ENCODE measurements at regions not wholly inside any gene's neighbourhood (a gene's known extent, or its start where the extent isn't known, plus 50 kb on each side); places are given as distances from the start of the nearest gene placed in this dataset.

- Histone ChIP-seq H3K9me3 (ENCODE audit: control insufficient read depth, insufficient read depth, low read length) (no peaks in the 10 kb centered on the region), H3K27me3 (ENCODE audit: control insufficient read depth, insufficient read depth, low read length) (no peaks in the 10 kb centered on the region), H3K27ac (ENCODE audit: low read depth, low read length) (no peak overlapping the region), H3K4me3 (ENCODE audit: low read depth, low read length) (no peak overlapping the region)
- no peak for DNase-seq (ENCODE audit: low read depth, low spot score)
- TF ChIP-seq, protein P1, sequence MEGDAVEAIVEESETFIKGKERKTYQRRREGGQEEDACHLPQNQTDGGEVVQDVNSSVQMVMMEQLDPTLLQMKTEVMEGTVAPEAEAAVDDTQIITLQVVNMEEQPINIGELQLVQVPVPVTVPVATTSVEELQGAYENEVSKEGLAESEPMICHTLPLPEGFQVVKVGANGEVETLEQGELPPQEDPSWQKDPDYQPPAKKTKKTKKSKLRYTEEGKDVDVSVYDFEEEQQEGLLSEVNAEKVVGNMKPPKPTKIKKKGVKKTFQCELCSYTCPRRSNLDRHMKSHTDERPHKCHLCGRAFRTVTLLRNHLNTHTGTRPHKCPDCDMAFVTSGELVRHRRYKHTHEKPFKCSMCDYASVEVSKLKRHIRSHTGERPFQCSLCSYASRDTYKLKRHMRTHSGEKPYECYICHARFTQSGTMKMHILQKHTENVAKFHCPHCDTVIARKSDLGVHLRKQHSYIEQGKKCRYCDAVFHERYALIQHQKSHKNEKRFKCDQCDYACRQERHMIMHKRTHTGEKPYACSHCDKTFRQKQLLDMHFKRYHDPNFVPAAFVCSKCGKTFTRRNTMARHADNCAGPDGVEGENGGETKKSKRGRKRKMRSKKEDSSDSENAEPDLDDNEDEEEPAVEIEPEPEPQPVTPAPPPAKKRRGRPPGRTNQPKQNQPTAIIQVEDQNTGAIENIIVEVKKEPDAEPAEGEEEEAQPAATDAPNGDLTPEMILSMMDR (IDR thresholded peaks at IDR 0.05; ENCODE audit: low read depth, low read length): no peak
- ChIA-PET POLR2A (no interaction called here), CTCF (no interaction called here)
Observed at GRCh38 chr1:56303805-56304204, 275.6 kb downstream of the PLPP3 start.

DNA sequence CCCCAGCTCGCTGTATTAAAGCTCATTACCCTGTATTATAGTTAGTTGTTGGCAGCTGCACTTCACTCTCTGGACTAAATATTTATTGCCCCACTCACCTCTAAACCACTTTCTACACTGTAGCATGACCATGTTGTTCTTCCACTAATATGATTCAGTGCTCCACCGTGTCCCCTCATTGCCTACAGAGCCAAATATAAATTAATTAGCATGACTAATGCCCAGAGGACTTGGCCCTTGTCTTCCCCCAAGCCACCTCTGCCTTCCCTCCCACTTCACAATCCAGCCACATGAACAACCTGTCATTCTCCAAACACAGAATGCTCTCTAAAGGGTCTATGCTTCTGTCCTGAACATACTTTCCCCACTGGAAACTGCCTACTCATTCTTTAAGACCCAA lies 276.5 kb downstream of the PLPP3 start:
- ChIA-PET POLR2A (no interaction called here), CTCF (no interaction called here)
- Histone ChIP-seq H3K27me3 (ENCODE audit: control insufficient read depth, insufficient read depth, low read length) (no peaks in the 10 kb centered on the region), H3K27ac (ENCODE audit: low read depth, low read length) (no peak overlapping the region), H3K9me3 (ENCODE audit: control insufficient read depth, insufficient read depth, low read length) (no peaks in the 10 kb centered on the region), H3K4me3 (ENCODE audit: low read depth, low read length) (no peak overlapping the region)
- DNase-seq (ENCODE audit: low read depth, low spot score): no peak
- TF ChIP-seq, protein P1 (IDR thresholded peaks at IDR 0.05; ENCODE audit: low read depth, low read length): no peak

- CTCF ChIA-PET: interaction anchor here (1.2 kb wide), 1 partner anchor 284 kb away, joined by 3 read pairs; no protein-coding TSS in a partner anchor
- POLR2A ChIA-PET: interaction anchor here (0.6 kb wide), 1 partner anchor 208 kb away, joined by 6 read pairs; no protein-coding TSS in a partner anchor
- TF ChIP-seq, protein P1 (IDR thresholded peaks at IDR 0.05; ENCODE audit: low read depth, low read length): no peak
- Histone ChIP-seq H3K4me3 (ENCODE audit: low read depth, low read length) (no peak overlapping the region), H3K27me3 (ENCODE audit: control insufficient read depth, insufficient read depth, low read length) (no peaks in the 10 kb centered on the region), H3K9me3 (ENCODE audit: control insufficient read depth, insufficient read depth, low read length) (no peaks in the 10 kb centered on the region), H3K27ac (ENCODE audit: low read depth, low read length) (peak overlapping the region; percentile 58)
- DNase-seq (ENCODE audit: low read depth, low spot score): peak; percentile 65
Observed at GRCh38 chr1:56301791-56302190, 277.6 kb downstream of the PLPP3 start.

DNA sequence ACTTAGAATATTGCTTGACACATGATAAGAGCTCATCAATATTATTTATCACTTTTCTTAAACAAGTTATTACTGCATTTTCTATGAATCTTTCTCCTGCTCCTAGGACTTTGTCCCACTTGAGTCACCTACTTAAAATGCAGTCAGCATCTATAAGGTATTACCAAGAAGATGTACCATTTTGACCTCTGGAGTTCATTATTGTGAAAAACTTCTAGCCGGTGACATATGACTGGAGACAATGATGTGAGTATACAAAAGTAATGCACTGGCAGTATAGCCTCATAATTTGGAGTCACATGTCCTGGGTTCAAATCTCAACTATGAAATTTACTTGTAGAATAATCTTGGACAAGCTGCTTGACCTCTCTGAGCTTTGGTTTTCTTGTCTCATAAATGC lies 278.5 kb downstream of the PLPP3 start:
- H3K9me3 ChIP-seq (ENCODE audit: control insufficient read depth, insufficient read depth, low read length): no peaks in the 10 kb centered on the region
- no peak overlapping the region for H3K4me3 ChIP-seq (ENCODE audit: low read depth, low read length)
- no peak overlapping the region for H3K27ac ChIP-seq (ENCODE audit: low read depth, low read length)
- no peaks in the 10 kb centered on the region for H3K27me3 ChIP-seq (ENCODE audit: control insufficient read depth, insufficient read depth, low read length)
- POLR2A ChIA-PET: no interaction called here
- DNase-seq (ENCODE audit: low read depth, low spot score): no peak
- TF ChIP-seq, protein P1 (IDR thresholded peaks at IDR 0.05; ENCODE audit: low read depth, low read length): no peak
- CTCF ChIA-PET: interaction anchor here (1.2 kb wide), 1 partner anchor 285 kb away, joined by 3 read pairs; no protein-coding TSS in a partner anchor

- ChIA-PET CTCF (no interaction called here), POLR2A (no interaction called here)
- Histone ChIP-seq H3K9me3 (ENCODE audit: control insufficient read depth, insufficient read depth, low read length) (no peaks in the 10 kb centered on the region), H3K27ac (ENCODE audit: low read depth, low read length) (no peak overlapping the region), H3K4me3 (ENCODE audit: low read depth, low read length) (no peak overlapping the region), H3K27me3 (ENCODE audit: control insufficient read depth, insufficient read depth, low read length) (no peaks in the 10 kb centered on the region)
- no peak for DNase-seq (ENCODE audit: low read depth, low spot score)
- TF ChIP-seq, protein P1 (IDR thresholded peaks at IDR 0.05; ENCODE audit: low read depth, low read length): no peak
Observed at GRCh38 chr1:56298866-56299265, 280.5 kb downstream of the PLPP3 start.
